ENCODE measurements at regions not wholly inside any gene's neighbourhood (a gene's known extent, or its start where the extent isn't known, plus 50 kb on each side); places are given as distances from the start of the nearest gene placed in this dataset.

- TF ChIP-seq CTCF (IDR thresholded peaks at IDR 0.05): no peak
- TF ChIP-seq POLR2A (IDR thresholded peaks at IDR 0.05): no peak
These were observed 226.7 kb upstream of the HNMT start for GRCh38 chr2:137737559-137737958.
